Skeletal muscle tissue (tissue), 3 donors: ENCODE measurements at regions not wholly inside any gene's neighbourhood (a gene's known extent, or its start where the extent isn't known, plus 50 kb on each side); places are given as distances from the start of the nearest gene placed in this dataset.
"Not testable (repeated sequence)": the region's sequence is repeated elsewhere in the genome, so short reads cannot be mapped to it uniquely, and the experiment has no call there.

Experiments used
- H3K27ac ChIP-seq: one replicate; pipeline ENCODE4 v1.7.0; 2013; ENCODE audit warnings: mild to moderate bottlenecking, low read depth, low read length, inconsistent platforms
- H3K27me3 ChIP-seq, 3 donors: one replicate each; pipeline ENCODE4 v1.7.0; 2013; ENCODE audit warnings: low read length in 3 of 3; ENCODE audit not compliant: control insufficient read depth in 3 of 3, insufficient read depth in 3 of 3
- H3K36me3 ChIP-seq, 3 donors: one replicate each; pipeline ENCODE4 v1.7.0; 2013; ENCODE audit warnings: low read length in 3 of 3; ENCODE audit not compliant: control insufficient read depth in 3 of 3, insufficient read depth in 3 of 3
- H3K4me1 ChIP-seq, 3 donors: one replicate each; pipeline ENCODE4 v1.7.0; 2013; ENCODE audit warnings: low read length in 3 of 3, mild to moderate bottlenecking in 3 of 3; ENCODE audit not compliant: control insufficient read depth in 3 of 3, insufficient read depth in 3 of 3
- H3K4me3 ChIP-seq, 3 donors: one replicate each; pipeline ENCODE4 v1.7.0; 2013; ENCODE audit warnings: low read length in 3 of 3
- H3K9ac ChIP-seq, 3 donors: one replicate each; pipeline ENCODE4 v1.7.0; 2013; ENCODE audit warnings: low read length in 3 of 3, mild to moderate bottlenecking in 3 of 3, moderate library complexity in 2 of 3, low read depth in 1 of 3
- H3K9me3 ChIP-seq, 3 donors: one replicate each; pipeline ENCODE4 v1.7.0; 2013; ENCODE audit warnings: low read length in 3 of 3; ENCODE audit not compliant: control insufficient read depth in 3 of 3
- donor health status: Osteomylitis.

GRCh38 chr4:79585330-79585729 is 177.3 kb upstream of the GK2 start:
- Histone ChIP-seq H3K9ac (no peak overlapping the region), H3K36me3 (no peaks in the 10 kb centered on the region), H3K4me3 (no peak overlapping the region), H3K4me1 (peaks cover 0 to 4% (median 0%) of the 10 kb centered on the region in 3 donors), H3K9me3 (no peaks in the 10 kb centered on the region), H3K27ac (no peak overlapping the region), H3K27me3 (no peaks in the 10 kb centered on the region)

- Histone ChIP-seq H3K36me3 (no peaks in the 10 kb centered on the region), H3K4me1 (peaks cover 0 to 4% (median 0%) of the 10 kb centered on the region in 3 donors), H3K9me3 (no peaks in the 10 kb centered on the region), H3K4me3 (no peak overlapping the region), H3K9ac (no peak overlapping the region), H3K27me3 (no peaks in the 10 kb centered on the region), H3K27ac (no peak overlapping the region)
These were observed 176.9 kb upstream of the GK2 start for GRCh38 chr4:79584902-79585301.

- H3K4me1 ChIP-seq = peaks cover 0 to 4% (median 0%) of the 10 kb centered on the region in 3 donors
- no peak overlapping the region for H3K4me3 ChIP-seq
- H3K27me3 ChIP-seq = no peaks in the 10 kb centered on the region
- H3K9ac ChIP-seq = no peak overlapping the region
- H3K36me3 ChIP-seq = no peaks in the 10 kb centered on the region
- no peaks in the 10 kb centered on the region for H3K9me3 ChIP-seq
- no peak overlapping the region for H3K27ac ChIP-seq
These were observed 176.3 kb upstream of the GK2 start for GRCh38 chr4:79584352-79584751.

- no peak overlapping the region for H3K9ac ChIP-seq
- no peak overlapping the region for H3K27ac ChIP-seq
- no peak overlapping the region for H3K4me3 ChIP-seq
- no peaks in the 10 kb centered on the region for H3K9me3 ChIP-seq
- no peaks in the 10 kb centered on the region for H3K27me3 ChIP-seq
- no peaks in the 10 kb centered on the region for H3K36me3 ChIP-seq
- peaks cover 0 to 2% (median 0%) of the 10 kb centered on the region in 3 donors for H3K4me1 ChIP-seq
These were observed 170.6 kb upstream of the GK2 start for GRCh38 chr4:79578606-79579005.

GRCh38 chr4:79576429-79576753 is 168.4 kb upstream of the GK2 start:
- H3K27me3 ChIP-seq = no peaks in the 10 kb centered on the region
- H3K9ac ChIP-seq = no peak overlapping the region
- no peak overlapping the region for H3K4me3 ChIP-seq
- H3K9me3 ChIP-seq = no peaks in the 10 kb centered on the region
- H3K36me3 ChIP-seq = no peaks in the 10 kb centered on the region
- peaks cover 0 to 2% (median 0%) of the 10 kb centered on the region in 3 donors for H3K4me1 ChIP-seq
- no peak overlapping the region for H3K27ac ChIP-seq

GRCh38 chr4:79575709-79576428 is 167.8 kb upstream of the GK2 start:
- no peak overlapping the region for H3K9ac ChIP-seq
- H3K4me1 ChIP-seq = peaks cover 0 to 2% (median 0%) of the 10 kb centered on the region in 3 donors
- no peaks in the 10 kb centered on the region for H3K36me3 ChIP-seq
- H3K4me3 ChIP-seq = no peak overlapping the region
- H3K27ac ChIP-seq = no peak overlapping the region
- H3K27me3 ChIP-seq = no peaks in the 10 kb centered on the region
- H3K9me3 ChIP-seq = no peaks in the 10 kb centered on the region

- Histone ChIP-seq H3K4me1 (peaks cover 0 to 2% (median 0%) of the 10 kb centered on the region in 3 donors), H3K9me3 (no peaks in the 10 kb centered on the region), H3K27ac (no peak overlapping the region), H3K9ac (no peak overlapping the region), H3K4me3 (no peak overlapping the region), H3K36me3 (no peaks in the 10 kb centered on the region), H3K27me3 (no peaks in the 10 kb centered on the region)
These were observed 166.9 kb upstream of the GK2 start for GRCh38 chr4:79574741-79575451.

- Histone ChIP-seq H3K9me3 (no peaks in the 10 kb centered on the region), H3K27ac (no peak overlapping the region), H3K4me3 (no peak overlapping the region), H3K36me3 (no peaks in the 10 kb centered on the region), H3K9ac (no peak overlapping the region), H3K27me3 (no peaks in the 10 kb centered on the region), H3K4me1 (no peaks in the 10 kb centered on the region)
These were observed 155.2 kb upstream of the GK2 start for GRCh38 chr4:79563219-79563618.

- Histone ChIP-seq H3K9me3 (no peaks in the 10 kb centered on the region), H3K36me3 (no peaks in the 10 kb centered on the region), H3K4me1 (no peaks in the 10 kb centered on the region), H3K9ac (no peak overlapping the region), H3K27ac (no peak overlapping the region), H3K4me3 (no peak overlapping the region), H3K27me3 (no peaks in the 10 kb centered on the region)
These were observed 153.7 kb upstream of the GK2 start for GRCh38 chr4:79561751-79562150.

GRCh38 chr4:79559398-79559797 is 151.4 kb upstream of the GK2 start:
- H3K9me3 ChIP-seq, H3K9ac ChIP-seq, H3K27ac ChIP-seq, H3K4me1 ChIP-seq, H3K27me3 ChIP-seq, H3K36me3 ChIP-seq, H3K4me3 ChIP-seq: not testable (repeated sequence)
